ENCODE measurements at regions not wholly inside any gene's neighbourhood (a gene's known extent, or its start where the extent isn't known, plus 50 kb on each side); places are given as distances from the start of the nearest gene placed in this dataset.

DNA sequence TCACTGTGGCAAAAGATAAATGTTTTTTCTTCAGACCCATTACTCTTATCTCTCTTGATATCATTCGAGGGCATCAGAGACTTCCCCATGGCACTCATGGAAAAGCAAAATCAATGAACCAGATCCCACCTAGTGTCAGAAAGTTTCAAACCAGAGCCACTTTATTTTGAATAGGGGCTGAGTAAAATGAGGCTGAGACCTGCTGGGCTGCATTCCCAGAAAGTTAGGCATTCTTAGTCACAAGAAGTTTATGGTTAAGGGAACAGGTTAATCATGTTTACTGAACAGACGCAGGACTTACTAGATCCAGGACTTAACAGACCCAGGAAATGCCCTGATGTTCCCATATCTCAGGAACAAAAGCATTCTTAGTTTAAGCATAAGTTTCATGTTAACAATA lies 369.9 kb downstream of the BTBD3 start:
- Histone ChIP-seq H4K20me1 (ENCODE audit: low read length) (no peaks in the 10 kb centered on the region), H3K27ac (ENCODE audit: low read length) (peak overlapping the region; percentile 79), H3K79me2 (ENCODE audit: low read length) (no peaks in the 10 kb centered on the region), H3K27me3 (ENCODE audit: low read length) (no peaks in the 10 kb centered on the region), H3K4me2 (ENCODE audit: low read length) (peak overlapping the region; percentile 82), H2AFZ (ENCODE audit: low read length) (peak overlapping the region; percentile 45; the same call in 1 of the 2 replicates), H3K4me1 (ENCODE audit: insufficient read depth, low read length) (peaks cover 33% of the 10 kb centered on the region), H3K9me3 (ENCODE audit: low read length) (no peaks in the 10 kb centered on the region), H3F3A (ENCODE audit: low read length, unreplicated experiment) (peaks cover 5% of the 10 kb centered on the region), H3K9me2 (replicated peaks; ENCODE audit: low read length) (no peaks in the 10 kb centered on the region), H3K4me3 (ENCODE audit: low read length) (peak overlapping the region; percentile 52), H3K9ac (ENCODE audit: low read length) (no peak overlapping the region), H3K36me3 (ENCODE audit: low read depth, low read length) (no peaks in the 10 kb centered on the region)
- peak; percentile 80 for ATAC-seq
- TF ChIP-seq, protein P1, sequence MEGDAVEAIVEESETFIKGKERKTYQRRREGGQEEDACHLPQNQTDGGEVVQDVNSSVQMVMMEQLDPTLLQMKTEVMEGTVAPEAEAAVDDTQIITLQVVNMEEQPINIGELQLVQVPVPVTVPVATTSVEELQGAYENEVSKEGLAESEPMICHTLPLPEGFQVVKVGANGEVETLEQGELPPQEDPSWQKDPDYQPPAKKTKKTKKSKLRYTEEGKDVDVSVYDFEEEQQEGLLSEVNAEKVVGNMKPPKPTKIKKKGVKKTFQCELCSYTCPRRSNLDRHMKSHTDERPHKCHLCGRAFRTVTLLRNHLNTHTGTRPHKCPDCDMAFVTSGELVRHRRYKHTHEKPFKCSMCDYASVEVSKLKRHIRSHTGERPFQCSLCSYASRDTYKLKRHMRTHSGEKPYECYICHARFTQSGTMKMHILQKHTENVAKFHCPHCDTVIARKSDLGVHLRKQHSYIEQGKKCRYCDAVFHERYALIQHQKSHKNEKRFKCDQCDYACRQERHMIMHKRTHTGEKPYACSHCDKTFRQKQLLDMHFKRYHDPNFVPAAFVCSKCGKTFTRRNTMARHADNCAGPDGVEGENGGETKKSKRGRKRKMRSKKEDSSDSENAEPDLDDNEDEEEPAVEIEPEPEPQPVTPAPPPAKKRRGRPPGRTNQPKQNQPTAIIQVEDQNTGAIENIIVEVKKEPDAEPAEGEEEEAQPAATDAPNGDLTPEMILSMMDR (conservative IDR thresholded peaks at IDR 0.05; ENCODE audit: low read depth, low read length) = peak; percentile 70
- no peak for TF ChIP-seq EZH2phosphoT487 (IDR thresholded peaks at IDR 0.05; ENCODE audit: borderline replicate concordance, low read length)
- TF ChIP-seq EZH2 (IDR thresholded peaks at IDR 0.05; ENCODE audit: low read length, unreplicated experiment) = no peak
- intact Hi-C loops (cut with micrococcal nuclease) = no loop called here
- DNase-seq = peak; percentile 96
- POLR2A ChIA-PET (ENCODE audit: unreplicated experiment) = no interaction called here
- no TSS peak for BruUV-seq (replicated peaks)
- CTCF ChIA-PET = no interaction called here

DNA sequence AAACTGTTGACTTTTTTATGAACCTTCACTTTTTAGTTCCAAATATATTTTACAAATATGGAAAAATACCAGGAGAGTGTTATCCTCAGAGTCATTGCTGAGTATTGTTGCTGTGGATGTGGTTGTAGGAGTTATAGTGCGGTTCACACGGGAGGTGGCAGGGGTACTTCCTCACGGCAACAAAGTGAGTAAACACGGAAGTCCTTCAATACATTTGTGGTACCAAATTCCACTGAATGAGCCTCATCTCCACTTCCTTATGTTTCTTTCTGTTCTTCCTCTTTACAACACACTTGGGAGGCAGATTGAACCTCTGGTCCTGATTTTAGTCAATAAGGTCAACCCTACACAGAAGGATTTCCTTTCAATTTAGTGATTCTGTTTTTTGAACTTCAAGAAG lies 371.8 kb downstream of the BTBD3 start:
- peaks cover 33% of the 10 kb centered on the region for H3K4me1 ChIP-seq (ENCODE audit: insufficient read depth, low read length)
- no peaks in the 10 kb centered on the region for H3K9me2 ChIP-seq (replicated peaks; ENCODE audit: low read length)
- H3K27me3 ChIP-seq (ENCODE audit: low read length) = peaks cover 7% of the 10 kb centered on the region; the same call in 1 of the 2 replicates
- H3K4me3 ChIP-seq (ENCODE audit: low read length) = no peak overlapping the region
- TF ChIP-seq EZH2phosphoT487 (IDR thresholded peaks at IDR 0.05; ENCODE audit: borderline replicate concordance, low read length) (no peak), EZH2 (IDR thresholded peaks at IDR 0.05; ENCODE audit: low read length, unreplicated experiment) (no peak)
- TF ChIP-seq, protein P1 (conservative IDR thresholded peaks at IDR 0.05; ENCODE audit: low read depth, low read length) = no peak
- H3K79me2 ChIP-seq (ENCODE audit: low read length) = no peaks in the 10 kb centered on the region
- H3K9me3 ChIP-seq (ENCODE audit: low read length) = no peaks in the 10 kb centered on the region
- ATAC-seq (no peak; the same call in 1 of the 2 replicates), DNase-seq (peak; percentile 35)
- H3F3A ChIP-seq (ENCODE audit: low read length, unreplicated experiment) = peaks cover 5% of the 10 kb centered on the region
- ChIA-PET POLR2A (ENCODE audit: unreplicated experiment) (no interaction called here), CTCF (no interaction called here)
- H3K27ac ChIP-seq (ENCODE audit: low read length) = peak overlapping the region; percentile 79; the same call in 1 of the 2 replicates
- H4K20me1 ChIP-seq (ENCODE audit: low read length) = no peaks in the 10 kb centered on the region
- H2AFZ ChIP-seq (ENCODE audit: low read length) = peak overlapping the region; percentile 3
- 0 out of 2 replicates have a peak overlapping the region, but pooled peaks have one; percentile 6 for H3K4me2 ChIP-seq (ENCODE audit: low read length)
- no peak overlapping the region for H3K9ac ChIP-seq (ENCODE audit: low read length)
- intact Hi-C loops (cut with micrococcal nuclease) = no loop called here
- BruUV-seq (replicated peaks) = no TSS peak
- H3K36me3 ChIP-seq (ENCODE audit: low read depth, low read length) = no peaks in the 10 kb centered on the region

DNA sequence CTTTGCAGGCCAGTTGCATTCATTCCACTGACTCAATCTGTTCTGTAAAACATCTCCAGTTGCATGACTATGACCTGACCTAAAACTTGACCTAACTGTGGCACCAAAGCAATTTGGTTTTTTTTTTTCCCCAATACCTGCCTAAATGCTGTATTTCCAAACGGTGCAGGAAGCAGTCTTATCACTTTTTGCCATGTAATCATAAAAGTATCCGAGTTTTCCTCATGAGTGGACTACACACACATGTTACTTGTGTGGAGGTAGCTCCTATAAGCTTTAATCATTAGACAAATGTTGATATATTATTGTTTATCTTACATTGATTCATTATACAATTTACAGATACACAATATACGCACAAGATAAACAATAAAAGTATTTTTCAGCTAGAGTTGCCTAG lies 373.7 kb downstream of the BTBD3 start:
- ChIA-PET CTCF (no interaction called here), POLR2A (ENCODE audit: unreplicated experiment) (no interaction called here)
- Histone ChIP-seq H3K79me2 (ENCODE audit: low read length) (no peaks in the 10 kb centered on the region), H3K9me3 (ENCODE audit: low read length) (no peaks in the 10 kb centered on the region), H2AFZ (ENCODE audit: low read length) (no peak overlapping the region), H3K36me3 (ENCODE audit: low read depth, low read length) (no peaks in the 10 kb centered on the region), H3K9me2 (replicated peaks; ENCODE audit: low read length) (no peaks in the 10 kb centered on the region), H3K27me3 (ENCODE audit: low read length) (peaks cover 18% of the 10 kb centered on the region; the same call in 1 of the 2 replicates), H3K4me2 (ENCODE audit: low read length) (no peak overlapping the region), H3K9ac (ENCODE audit: low read length) (no peak overlapping the region), H4K20me1 (ENCODE audit: low read length) (no peaks in the 10 kb centered on the region), H3K27ac (ENCODE audit: low read length) (no peak overlapping the region), H3K4me1 (ENCODE audit: insufficient read depth, low read length) (peaks cover 32% of the 10 kb centered on the region), H3F3A (ENCODE audit: low read length, unreplicated experiment) (peaks cover 5% of the 10 kb centered on the region), H3K4me3 (ENCODE audit: low read length) (no peak overlapping the region)
- DNase-seq (no peak), ATAC-seq (no peak)
- no TSS peak for BruUV-seq (replicated peaks)
- TF ChIP-seq, protein P1 (conservative IDR thresholded peaks at IDR 0.05; ENCODE audit: low read depth, low read length) = no peak
- TF ChIP-seq EZH2 (IDR thresholded peaks at IDR 0.05; ENCODE audit: low read length, unreplicated experiment) (no peak), EZH2phosphoT487 (IDR thresholded peaks at IDR 0.05; ENCODE audit: borderline replicate concordance, low read length) (no peak)
- intact Hi-C loops (cut with micrococcal nuclease) = no loop called here

Measured in PC-3 (cell line).